ENCODE measurements at regions not wholly inside any gene's neighbourhood (a gene's known extent, or its start where the extent isn't known, plus 50 kb on each side); places are given as distances from the start of the nearest gene placed in this dataset.

DNA sequence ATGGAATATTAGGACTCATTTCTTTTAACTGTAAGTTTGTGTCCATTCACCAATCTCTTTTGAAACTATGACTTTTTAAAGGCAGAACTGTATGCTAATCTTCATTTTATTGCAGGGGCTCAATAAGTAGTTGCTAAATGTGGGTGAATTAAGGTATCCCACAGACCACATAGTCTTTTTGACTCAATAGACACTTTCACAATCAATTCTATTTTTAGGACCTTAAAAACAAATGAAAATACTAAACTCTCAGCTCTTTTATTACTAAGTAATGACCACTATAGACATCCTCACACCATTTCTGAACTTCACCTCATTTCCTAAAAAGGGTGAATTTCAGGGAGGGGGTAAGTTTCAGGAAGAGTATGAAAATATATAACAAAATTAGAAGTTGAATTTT is 106.8 kb upstream of the BEND6 start:
- Histone ChIP-seq H3K9me3 (ENCODE audit: control extremely low read depth in 1 of 3, control insufficient read depth in 2 of 3, insufficient read depth in 1 of 3, low read length in 2 of 3) (no peaks in the 10 kb centered on the region), H2AFZ (ENCODE audit: insufficient read depth, low read depth, low read length, poor library complexity, severe bottlenecking) (no peak overlapping the region), H3K9ac (ENCODE audit: low read length) (no peak overlapping the region), H3K4me2 (replicated peaks; ENCODE audit: low read depth, low read length, poor library complexity, severe bottlenecking) (no peak overlapping the region), H3K79me2 (ENCODE audit: control insufficient read depth, insufficient read depth, low read length) (no peaks in the 10 kb centered on the region), H4K20me1 (ENCODE audit: control insufficient read depth, insufficient read depth, low read length, poor library complexity, severe bottlenecking) (no peaks in the 10 kb centered on the region), H3K36me3 (replicated peaks in 1 of 2; ENCODE audit: control extremely low read depth in 1 of 2, control insufficient read depth in 1 of 2, extremely low read depth in 1 of 2, insufficient read depth in 2 of 2, low read length in 1 of 2) (no peaks in the 10 kb centered on the region), H3K27ac (ENCODE audit: low read length in 2 of 2) (no peak overlapping the region), H3K4me1 (ENCODE audit: control insufficient read depth in 2 of 2, insufficient read depth in 2 of 2, low read length in 2 of 2) (peaks cover 19 to 21% of the 10 kb centered on the region in 2 donors), H3K27me3 (replicated peaks in 1 of 4; ENCODE audit: control extremely low read depth in 1 of 4, control insufficient read depth in 3 of 4, insufficient read depth in 4 of 4, low read length in 3 of 4) (peaks cover 0 to 43% (median 16%) of the 10 kb centered on the region in 4 experiments), H3K4me3 (ENCODE audit: control extremely low read depth in 1 of 5, extremely low read depth in 1 of 5, insufficient read depth in 1 of 5, low read depth in 2 of 5, low read length in 4 of 5) (no peak overlapping the region)
- Mint-ChIP-seq H3K27me3 (peaks cover 62% of the 10 kb centered on the region), H3K4me3 (no peak overlapping the region), H3K27ac (no peak overlapping the region), H3K9me3 (ENCODE audit: insufficient read depth) (no peaks in the 10 kb centered on the region), H3K4me1 (peaks cover 25% of the 10 kb centered on the region)
- ChIA-PET CTCF (no interaction called here), POLR2A (no interaction called here)
- ATAC-seq (ENCODE audit: low read depth) (no peak), DNase-seq (no peak)
- TF ChIP-seq EZH2 (IDR thresholded peaks at IDR 0.05; ENCODE audit: borderline replicate concordance, insufficient read depth, low read depth, low read length, poor library complexity, severe bottlenecking) = no peak
- TF ChIP-seq, protein P1, sequence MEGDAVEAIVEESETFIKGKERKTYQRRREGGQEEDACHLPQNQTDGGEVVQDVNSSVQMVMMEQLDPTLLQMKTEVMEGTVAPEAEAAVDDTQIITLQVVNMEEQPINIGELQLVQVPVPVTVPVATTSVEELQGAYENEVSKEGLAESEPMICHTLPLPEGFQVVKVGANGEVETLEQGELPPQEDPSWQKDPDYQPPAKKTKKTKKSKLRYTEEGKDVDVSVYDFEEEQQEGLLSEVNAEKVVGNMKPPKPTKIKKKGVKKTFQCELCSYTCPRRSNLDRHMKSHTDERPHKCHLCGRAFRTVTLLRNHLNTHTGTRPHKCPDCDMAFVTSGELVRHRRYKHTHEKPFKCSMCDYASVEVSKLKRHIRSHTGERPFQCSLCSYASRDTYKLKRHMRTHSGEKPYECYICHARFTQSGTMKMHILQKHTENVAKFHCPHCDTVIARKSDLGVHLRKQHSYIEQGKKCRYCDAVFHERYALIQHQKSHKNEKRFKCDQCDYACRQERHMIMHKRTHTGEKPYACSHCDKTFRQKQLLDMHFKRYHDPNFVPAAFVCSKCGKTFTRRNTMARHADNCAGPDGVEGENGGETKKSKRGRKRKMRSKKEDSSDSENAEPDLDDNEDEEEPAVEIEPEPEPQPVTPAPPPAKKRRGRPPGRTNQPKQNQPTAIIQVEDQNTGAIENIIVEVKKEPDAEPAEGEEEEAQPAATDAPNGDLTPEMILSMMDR (IDR thresholded peaks at IDR 0.05) = no peak
- intact Hi-C loops (cut with micrococcal nuclease) = no loop called here

GRCh38 chr6:56845032-56845431 is 109.9 kb upstream of the BEND6 start:
- no peaks in the 10 kb centered on the region for H4K20me1 ChIP-seq (ENCODE audit: control insufficient read depth, insufficient read depth, low read length, poor library complexity, severe bottlenecking)
- no peak overlapping the region for H3K27ac ChIP-seq (ENCODE audit: low read length in 2 of 2)
- no peak for ATAC-seq (ENCODE audit: low read depth)
- Mint-ChIP-seq H3K27ac (no peak overlapping the region), H3K27me3 (peaks cover 53% of the 10 kb centered on the region), H3K4me1 (peaks cover 11% of the 10 kb centered on the region), H3K4me3 (peak overlapping the region; percentile 20), H3K9me3 (ENCODE audit: insufficient read depth) (no peaks in the 10 kb centered on the region)
- H3K4me1 ChIP-seq (ENCODE audit: control insufficient read depth in 2 of 2, insufficient read depth in 2 of 2, low read length in 2 of 2) = peaks cover 9 to 12% of the 10 kb centered on the region in 2 donors
- no CpG with 5 or more reads among the region's 3 CpGs for WGBS (ENCODE audit: insufficient coverage)
- no peaks in the 10 kb centered on the region for H3K9me3 ChIP-seq (ENCODE audit: control extremely low read depth in 1 of 3, control insufficient read depth in 2 of 3, insufficient read depth in 1 of 3, low read length in 2 of 3)
- H3K9ac ChIP-seq (ENCODE audit: low read length) = no peak overlapping the region
- ChIA-PET CTCF (no interaction called here), POLR2A (no interaction called here)
- no peak overlapping the region for H3K4me2 ChIP-seq (replicated peaks; ENCODE audit: low read depth, low read length, poor library complexity, severe bottlenecking)
- TF ChIP-seq EZH2 (IDR thresholded peaks at IDR 0.05; ENCODE audit: borderline replicate concordance, insufficient read depth, low read depth, low read length, poor library complexity, severe bottlenecking) = no peak
- TF ChIP-seq, protein P1 (IDR thresholded peaks at IDR 0.05) = no peak
- intact Hi-C loops (cut with micrococcal nuclease) = no loop called here
- H2AFZ ChIP-seq (ENCODE audit: insufficient read depth, low read depth, low read length, poor library complexity, severe bottlenecking) = no peak overlapping the region
- H3K36me3 ChIP-seq (replicated peaks in 1 of 2; ENCODE audit: control extremely low read depth in 1 of 2, control insufficient read depth in 1 of 2, extremely low read depth in 1 of 2, insufficient read depth in 2 of 2, low read length in 1 of 2) = no peaks in the 10 kb centered on the region
- DNase-seq = no peak
- H3K27me3 ChIP-seq (replicated peaks in 1 of 4; ENCODE audit: control extremely low read depth in 1 of 4, control insufficient read depth in 3 of 4, insufficient read depth in 4 of 4, low read length in 3 of 4) = peaks cover 0 to 25% (median 12%) of the 10 kb centered on the region in 4 experiments
- H3K79me2 ChIP-seq (ENCODE audit: control insufficient read depth, insufficient read depth, low read length) = no peaks in the 10 kb centered on the region
- H3K4me3 ChIP-seq (ENCODE audit: control extremely low read depth in 1 of 5, extremely low read depth in 1 of 5, insufficient read depth in 1 of 5, low read depth in 2 of 5, low read length in 4 of 5) = no peak overlapping the region

Measured in B cell (primary cell).